IPS DF 6.9 (cell line): ENCODE measurements at regions not wholly inside any gene's neighbourhood (a gene's known extent, or its start where the extent isn't known, plus 50 kb on each side); places are given as distances from the start of the nearest gene placed in this dataset.

Experiments
- DNase-seq: peaks from one replicate; pipeline ENCODE4 v3.0.0-alpha.2; 2013; ENCODE audit warnings: low read depth, low spot score
- H3K27ac ChIP-seq: one replicate; pipeline ENCODE4 v1.5.1; 2013; ENCODE audit warnings: low read length, control low read depth
- H3K27me3 ChIP-seq: 2 replicates; pipeline ENCODE4 v1.6.1; 2013; ENCODE audit warnings: mild to moderate bottlenecking, low read length; ENCODE audit not compliant: control insufficient read depth, insufficient read depth
- H3K36me3 ChIP-seq: 2 replicates; pipeline ENCODE4 v1.6.1; 2013; ENCODE audit warnings: low read length; ENCODE audit not compliant: control insufficient read depth, insufficient read depth
- H3K4me1 ChIP-seq: 2 replicates; pipeline ENCODE4 v1.6.1; 2013; ENCODE audit warnings: low read length; ENCODE audit not compliant: control insufficient read depth, insufficient read depth
- H3K4me3 ChIP-seq: 2 replicates; pipeline ENCODE4 v1.5.1; 2013; ENCODE audit warnings: mild to moderate bottlenecking, low read length
- H3K9me3 ChIP-seq: 2 replicates; pipeline ENCODE4 v1.6.1; 2013; ENCODE audit warnings: low read length, inconsistent platforms; ENCODE audit not compliant: control insufficient read depth, insufficient read depth
- WGBS: extraction: QIAGEN DNeasy Blood & Tissue Kit; methylation state at CpG from one replicate; pipeline ENCODE4 v1.1.7; 2013; ENCODE audit warnings: mixed read lengths, missing lambda C conversion rate; ENCODE audit not compliant: insufficient read length, insufficient coverage; 5-methylcytosine and 5-hydroxymethylcytosine counted together

- no CpG with 5 or more reads among the region's 6 CpGs for WGBS
- Histone ChIP-seq H3K27ac (no peak overlapping the region), H3K36me3 (no peaks in the 10 kb centered on the region), H3K27me3 (no peaks in the 10 kb centered on the region), H3K4me1 (no peaks in the 10 kb centered on the region), H3K4me3 (no peak overlapping the region), H3K9me3 (no peaks in the 10 kb centered on the region)
- no peak for DNase-seq
These were observed 295.9 kb downstream of the FOXG1 start for GRCh38 chr14:29062466-29062865.

GRCh38 chr14:29062976-29063375 is 296.4 kb downstream of the FOXG1 start:
- WGBS: no CpG with 5 or more reads among the region's 4 CpGs
- Histone ChIP-seq H3K36me3 (no peaks in the 10 kb centered on the region), H3K27me3 (no peaks in the 10 kb centered on the region), H3K4me3 (no peak overlapping the region), H3K4me1 (no peaks in the 10 kb centered on the region), H3K27ac (no peak overlapping the region), H3K9me3 (no peaks in the 10 kb centered on the region)
- DNase-seq: no peak

GRCh38 chr14:29064305-29064900 is 297.8 kb downstream of the FOXG1 start:
- no peak overlapping the region for H3K4me3 ChIP-seq

GRCh38 chr14:29069228-29069627 is 302.6 kb downstream of the FOXG1 start:
- no peak overlapping the region for H3K27ac ChIP-seq
- H3K27me3 ChIP-seq: no peaks in the 10 kb centered on the region
- H3K4me3 ChIP-seq: no peak overlapping the region
- no CpG with 5 or more reads among the region's 1 CpG for WGBS
- H3K4me1 ChIP-seq: no peaks in the 10 kb centered on the region
- H3K9me3 ChIP-seq: no peaks in the 10 kb centered on the region
- no peak for DNase-seq
- no peaks in the 10 kb centered on the region for H3K36me3 ChIP-seq

More at GRCh38 chr14:29064305-29064900, 297.8 kb downstream of the FOXG1 start:
- no CpG with 5 or more reads among the region's 3 CpGs for WGBS
- Histone ChIP-seq H3K36me3 (no peaks in the 10 kb centered on the region), H3K4me1 (no peaks in the 10 kb centered on the region), H3K27ac (no peak overlapping the region), H3K9me3 (no peaks in the 10 kb centered on the region), H3K27me3 (no peaks in the 10 kb centered on the region)
- no peak for DNase-seq

GRCh38 chr14:29075761-29076160 is 309.2 kb downstream of the FOXG1 start:
- no peak for DNase-seq
- H3K4me1 ChIP-seq: no peaks in the 10 kb centered on the region
- no peaks in the 10 kb centered on the region for H3K36me3 ChIP-seq
- H3K27ac ChIP-seq: no peak overlapping the region
- no peaks in the 10 kb centered on the region for H3K9me3 ChIP-seq
- H3K27me3 ChIP-seq: no peaks in the 10 kb centered on the region
- no peak overlapping the region for H3K4me3 ChIP-seq

GRCh38 chr14:29077916-29078315 is 311.3 kb downstream of the FOXG1 start:
- H3K4me3 ChIP-seq: no peak overlapping the region
- H3K36me3 ChIP-seq: no peaks in the 10 kb centered on the region
- no peaks in the 10 kb centered on the region for H3K9me3 ChIP-seq
- WGBS: no CpG with 5 or more reads among the region's 2 CpGs
- no peaks in the 10 kb centered on the region for H3K27me3 ChIP-seq
- DNase-seq: no peak
- H3K27ac ChIP-seq: no peak overlapping the region
- H3K4me1 ChIP-seq: no peaks in the 10 kb centered on the region

GRCh38 chr14:29078810-29079522 is 312.4 kb downstream of the FOXG1 start:
- Histone ChIP-seq H3K27me3 (no peaks in the 10 kb centered on the region), H3K36me3 (no peaks in the 10 kb centered on the region), H3K4me3 (no peak overlapping the region), H3K4me1 (no peaks in the 10 kb centered on the region), H3K27ac (no peak overlapping the region), H3K9me3 (no peaks in the 10 kb centered on the region)
- WGBS: no CpG with 5 or more reads among the region's 3 CpGs
- no peak for DNase-seq

- no peak overlapping the region for H3K27ac ChIP-seq
- H3K9me3 ChIP-seq: no peaks in the 10 kb centered on the region
- no peak overlapping the region for H3K4me3 ChIP-seq
- WGBS: no CpG with 5 or more reads among the region's 3 CpGs
- no peaks in the 10 kb centered on the region for H3K36me3 ChIP-seq
- no peaks in the 10 kb centered on the region for H3K4me1 ChIP-seq
- DNase-seq: peak; percentile 11
- H3K27me3 ChIP-seq: no peaks in the 10 kb centered on the region
These were observed 319.0 kb downstream of the FOXG1 start for GRCh38 chr14:29085546-29085945.

GRCh38 chr14:29089849-29090248 is 323.3 kb downstream of the FOXG1 start:
- H3K4me3 ChIP-seq: no peak overlapping the region
- no peak overlapping the region for H3K27ac ChIP-seq
- WGBS: 100% methylated on average over 1 of the region's 1 CpG
- DNase-seq: no peak
- no peaks in the 10 kb centered on the region for H3K27me3 ChIP-seq
- H3K36me3 ChIP-seq: no peaks in the 10 kb centered on the region
- H3K4me1 ChIP-seq: no peaks in the 10 kb centered on the region
- H3K9me3 ChIP-seq: no peaks in the 10 kb centered on the region

- Histone ChIP-seq H3K27me3 (no peaks in the 10 kb centered on the region), H3K36me3 (no peaks in the 10 kb centered on the region), H3K4me1 (no peaks in the 10 kb centered on the region), H3K4me3 (no peak overlapping the region), H3K9me3 (no peaks in the 10 kb centered on the region), H3K27ac (no peak overlapping the region)
- WGBS: no CpG with 5 or more reads among the region's 4 CpGs
- no peak for DNase-seq
These were observed 325.5 kb downstream of the FOXG1 start for GRCh38 chr14:29092121-29092520.

- H3K27ac ChIP-seq: no peak overlapping the region
- WGBS: no CpG with 5 or more reads among the region's 1 CpG
- H3K27me3 ChIP-seq: no peaks in the 10 kb centered on the region
- no peaks in the 10 kb centered on the region for H3K36me3 ChIP-seq
- no peaks in the 10 kb centered on the region for H3K4me1 ChIP-seq
- no peaks in the 10 kb centered on the region for H3K9me3 ChIP-seq
- H3K4me3 ChIP-seq: no peak overlapping the region
- DNase-seq: no peak
These were observed 330.9 kb downstream of the FOXG1 start for GRCh38 chr14:29097476-29097875.
